Suprapubic skin (tissue), 3 donors: ENCODE measurements at regions not wholly inside any gene's neighbourhood (a gene's known extent, or its start where the extent isn't known, plus 50 kb on each side); places are given as distances from the start of the nearest gene placed in this dataset.

ENCODE experiments used
- CTCF ChIP-seq, 2 donors: fragments of 200-600 bp in 1 of 2; fragments of 450-650 bp in 1 of 2; sonication (generic) in 1 of 2; IDR thresholded peaks; one replicate each; pipeline ENCODE4 v1.5.1; 2016 to 2019; ENCODE audit warnings: antibody characterized with exemption in 2 of 2, mild to moderate bottlenecking in 1 of 2, moderate library complexity in 1 of 2
- EP300 ChIP-seq: sonication (generic); formaldehyde crosslinking; IDR thresholded peaks from one replicate; pipeline ENCODE4 v1.6.1; 2017; ENCODE audit warnings: antibody characterized with exemption
- POLR2A ChIP-seq, 2 donors: fragments of 450-650 bp; IDR thresholded peaks; one replicate each; pipeline ENCODE4 v1.6.1; 2017; ENCODE audit warnings: antibody characterized with exemption in 2 of 2, mild to moderate bottlenecking in 2 of 2, moderate library complexity in 2 of 2

GRCh38 chr9:115481769-115482168, 363.8 kb upstream of the TNC start:
- TF ChIP-seq CTCF (IDR thresholded peaks at IDR 0.05): no peak
- TF ChIP-seq POLR2A (IDR thresholded peaks at IDR 0.05): no peak
- TF ChIP-seq EP300: no peak
